ENCODE measurements at regions not wholly inside any gene's neighbourhood (a gene's known extent, or its start where the extent isn't known, plus 50 kb on each side); places are given as distances from the start of the nearest gene placed in this dataset.

DNA sequence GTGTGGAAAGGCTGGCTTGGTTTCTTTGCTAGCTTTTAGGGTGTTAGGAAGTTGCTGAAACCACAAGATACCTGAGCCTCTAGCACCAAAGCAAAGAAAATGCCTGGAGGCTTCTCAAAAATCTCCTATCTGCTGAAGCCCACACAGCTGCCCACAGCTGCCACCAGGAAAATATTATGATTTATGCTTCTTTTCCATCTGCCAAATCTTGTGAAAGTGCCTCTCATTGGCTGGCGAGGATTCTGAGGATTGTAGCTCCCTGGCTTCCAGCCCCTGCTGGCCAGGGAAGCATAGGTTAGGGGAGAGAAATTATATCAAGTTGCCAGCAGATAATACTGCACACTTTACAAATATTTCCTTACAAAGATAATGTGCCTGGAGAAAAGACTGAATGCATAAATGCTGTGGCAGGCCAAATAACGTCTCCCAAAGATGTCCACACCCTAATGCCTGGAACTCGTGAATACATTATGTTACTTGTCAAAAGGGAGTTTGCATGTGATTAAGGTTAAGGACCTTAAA, 98.4 kb downstream of the MRPL14 start:
- H3K9me2 ChIP-seq (replicated peaks; ENCODE audit: insufficient read depth, low read length) = no peaks in the 10 kb centered on the region
- H3F3A ChIP-seq (ENCODE audit: insufficient read depth) = no peaks in the 10 kb centered on the region
- no peak overlapping the region for H3K27ac ChIP-seq (ENCODE audit: low read depth, low read length)
- no peaks in the 10 kb centered on the region for H4K20me1 ChIP-seq (ENCODE audit: low read depth, low read length)
- no peaks in the 10 kb centered on the region for H3K36me3 ChIP-seq (ENCODE audit: low read length)
- no peak for TF ChIP-seq CTCF (IDR thresholded peaks at IDR 0.05; ENCODE audit: insufficient read depth, low read length, poor library complexity, severe bottlenecking)
- TF ChIP-seq EZH2phosphoT487 (conservative IDR thresholded peaks at IDR 0.05; ENCODE audit: low read length) = no peak
- no peak overlapping the region for H2AFZ ChIP-seq (ENCODE audit: low read depth, low read length, severe bottlenecking)
- H3K9me3 ChIP-seq (ENCODE audit: insufficient read depth, low read length) = no peaks in the 10 kb centered on the region
- H3K9ac ChIP-seq (ENCODE audit: low read length) = no peak overlapping the region
- H3K4me3 ChIP-seq (ENCODE audit: insufficient read depth, low read length, poor library complexity, severe bottlenecking) = no peak overlapping the region
- H3K27me3 ChIP-seq (ENCODE audit: low read length) = no peaks in the 10 kb centered on the region
- no peak overlapping the region for H3K4me2 ChIP-seq (ENCODE audit: low read depth, low read length, poor library complexity, severe bottlenecking)
- no peaks in the 10 kb centered on the region for H3K79me2 ChIP-seq (ENCODE audit: insufficient read depth, low read length)

GRCh38 chr6:44025226-44025625, 102.0 kb downstream of the MRPL14 start:
- Histone ChIP-seq H2AFZ (ENCODE audit: low read depth, low read length, severe bottlenecking) (no peak overlapping the region), H3K27ac (ENCODE audit: low read depth, low read length) (no peak overlapping the region), H3F3A (ENCODE audit: insufficient read depth) (no peaks in the 10 kb centered on the region), H3K36me3 (ENCODE audit: low read length) (no peaks in the 10 kb centered on the region), H3K9me2 (replicated peaks; ENCODE audit: insufficient read depth, low read length) (no peaks in the 10 kb centered on the region), H3K4me3 (ENCODE audit: insufficient read depth, low read length, poor library complexity, severe bottlenecking) (no peak overlapping the region), H4K20me1 (ENCODE audit: low read depth, low read length) (no peaks in the 10 kb centered on the region), H3K9me3 (ENCODE audit: insufficient read depth, low read length) (no peaks in the 10 kb centered on the region), H3K79me2 (ENCODE audit: insufficient read depth, low read length) (no peaks in the 10 kb centered on the region), H3K27me3 (ENCODE audit: low read length) (no peaks in the 10 kb centered on the region), H3K9ac (ENCODE audit: low read length) (no peak overlapping the region), H3K4me2 (ENCODE audit: low read depth, low read length, poor library complexity, severe bottlenecking) (no peak overlapping the region)
- TF ChIP-seq CTCF (IDR thresholded peaks at IDR 0.05; ENCODE audit: insufficient read depth, low read length, poor library complexity, severe bottlenecking) (no peak), EZH2phosphoT487 (conservative IDR thresholded peaks at IDR 0.05; ENCODE audit: low read length) (no peak)

GRCh38 chr6:44024574-44025219, 102.6 kb downstream of the MRPL14 start:
- TF ChIP-seq CTCF (IDR thresholded peaks at IDR 0.05; ENCODE audit: insufficient read depth, low read length, poor library complexity, severe bottlenecking) (no peak), EZH2phosphoT487 (conservative IDR thresholded peaks at IDR 0.05; ENCODE audit: low read length) (no peak)
- Histone ChIP-seq H3K79me2 (ENCODE audit: insufficient read depth, low read length) (no peaks in the 10 kb centered on the region), H3K9me3 (ENCODE audit: insufficient read depth, low read length) (no peaks in the 10 kb centered on the region), H3K4me2 (ENCODE audit: low read depth, low read length, poor library complexity, severe bottlenecking) (no peak overlapping the region), H4K20me1 (ENCODE audit: low read depth, low read length) (no peaks in the 10 kb centered on the region), H2AFZ (ENCODE audit: low read depth, low read length, severe bottlenecking) (no peak overlapping the region), H3K9me2 (replicated peaks; ENCODE audit: insufficient read depth, low read length) (no peaks in the 10 kb centered on the region), H3K27ac (ENCODE audit: low read depth, low read length) (no peak overlapping the region), H3K27me3 (ENCODE audit: low read length) (no peaks in the 10 kb centered on the region), H3K36me3 (ENCODE audit: low read length) (no peaks in the 10 kb centered on the region), H3K9ac (ENCODE audit: low read length) (no peak overlapping the region), H3F3A (ENCODE audit: insufficient read depth) (no peaks in the 10 kb centered on the region), H3K4me3 (ENCODE audit: insufficient read depth, low read length, poor library complexity, severe bottlenecking) (no peak overlapping the region)

Measured in SU-DHL-6 (cell line).